Activated CD8-positive, alpha-beta memory T cell treated with anti-CD3 and anti-CD28 coated beads, Interleukin-2, amount 50 U/mL, for 4 hours (primary cell): ENCODE measurements at regions not wholly inside any gene's neighbourhood (a gene's known extent, or its start where the extent isn't known, plus 50 kb on each side); places are given as distances from the start of the nearest gene placed in this dataset.
"Not testable (repeated sequence)": the region's sequence is repeated elsewhere in the genome, so short reads cannot be mapped to it uniquely, and the experiment has no call there.

ENCODE experiments used
- DNase-seq: peaks from one replicate; pipeline ENCODE4 v3.0.0-alpha.2; 2020

DNA sequence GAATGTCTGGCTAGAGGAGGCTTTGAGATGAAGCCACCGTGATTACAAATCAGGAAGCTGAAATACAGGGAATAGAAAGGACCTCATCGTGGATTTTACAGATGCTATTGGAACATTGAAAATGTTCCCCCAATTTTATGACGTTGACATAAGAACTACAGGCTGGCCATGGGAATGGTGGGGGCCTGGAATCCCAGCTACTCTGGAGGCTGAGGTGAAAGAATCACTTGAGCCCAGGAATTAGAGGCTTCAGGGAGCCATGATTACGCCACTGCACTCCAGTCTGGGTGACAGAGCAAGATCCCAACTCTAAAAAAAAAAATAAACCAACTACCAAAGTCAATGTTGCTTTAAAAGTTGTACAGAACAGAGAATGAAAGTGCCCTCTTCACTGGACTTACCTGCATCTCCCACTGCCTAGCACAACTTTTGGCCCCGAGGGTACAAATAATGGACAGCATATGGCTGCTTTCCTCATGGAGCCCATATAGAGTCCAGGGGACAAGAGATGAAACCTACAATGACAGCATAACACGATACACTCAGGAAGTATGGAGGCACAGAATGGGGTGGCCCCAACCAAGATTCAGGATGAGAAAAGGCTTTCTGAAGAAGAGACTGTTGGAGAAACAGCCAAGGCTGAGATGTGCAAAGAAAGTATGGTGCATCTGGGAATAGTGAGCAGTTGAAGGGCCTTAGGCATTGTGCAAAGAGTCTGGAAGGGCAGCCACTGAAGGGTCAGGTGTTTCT, 254.8 kb downstream of the MYCN start:
- no peak for DNase-seq

DNA sequence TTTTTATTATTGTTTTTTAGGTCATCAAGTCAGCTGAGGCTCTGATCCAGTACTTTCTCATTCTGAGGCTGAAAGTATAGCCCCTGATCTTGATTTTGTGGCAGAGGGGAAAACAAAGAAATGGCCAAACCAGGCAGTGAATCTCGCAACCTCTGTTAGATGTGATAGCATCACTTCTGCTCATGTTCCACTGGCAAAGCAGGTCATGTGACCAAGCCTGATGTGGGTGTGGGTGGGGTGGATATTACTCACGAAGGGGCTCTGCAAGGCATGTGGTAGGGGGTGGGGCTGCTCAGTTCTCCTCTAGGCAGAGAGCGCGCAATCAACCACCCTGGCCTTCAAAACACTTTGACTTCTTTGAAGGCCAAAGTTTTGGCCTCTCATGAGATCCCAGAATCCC, 254.2 kb downstream of the MYCN start:
- no peak for DNase-seq

DNA sequence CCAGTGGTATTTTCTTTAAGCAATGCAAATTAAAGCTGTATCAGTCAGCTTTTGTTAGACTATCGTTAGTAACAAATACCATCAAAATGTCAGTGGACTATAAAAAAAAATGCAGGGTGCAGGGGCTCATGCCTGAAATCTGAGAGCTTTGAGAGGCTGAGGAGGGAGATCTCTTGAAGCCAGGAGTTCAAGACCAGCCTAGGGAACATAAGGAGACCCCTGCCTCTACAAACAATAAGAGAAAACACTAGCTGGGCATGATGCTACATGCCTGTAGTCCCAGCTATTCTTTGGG, 253.7 kb downstream of the MYCN start:
- no peak for DNase-seq

DNA sequence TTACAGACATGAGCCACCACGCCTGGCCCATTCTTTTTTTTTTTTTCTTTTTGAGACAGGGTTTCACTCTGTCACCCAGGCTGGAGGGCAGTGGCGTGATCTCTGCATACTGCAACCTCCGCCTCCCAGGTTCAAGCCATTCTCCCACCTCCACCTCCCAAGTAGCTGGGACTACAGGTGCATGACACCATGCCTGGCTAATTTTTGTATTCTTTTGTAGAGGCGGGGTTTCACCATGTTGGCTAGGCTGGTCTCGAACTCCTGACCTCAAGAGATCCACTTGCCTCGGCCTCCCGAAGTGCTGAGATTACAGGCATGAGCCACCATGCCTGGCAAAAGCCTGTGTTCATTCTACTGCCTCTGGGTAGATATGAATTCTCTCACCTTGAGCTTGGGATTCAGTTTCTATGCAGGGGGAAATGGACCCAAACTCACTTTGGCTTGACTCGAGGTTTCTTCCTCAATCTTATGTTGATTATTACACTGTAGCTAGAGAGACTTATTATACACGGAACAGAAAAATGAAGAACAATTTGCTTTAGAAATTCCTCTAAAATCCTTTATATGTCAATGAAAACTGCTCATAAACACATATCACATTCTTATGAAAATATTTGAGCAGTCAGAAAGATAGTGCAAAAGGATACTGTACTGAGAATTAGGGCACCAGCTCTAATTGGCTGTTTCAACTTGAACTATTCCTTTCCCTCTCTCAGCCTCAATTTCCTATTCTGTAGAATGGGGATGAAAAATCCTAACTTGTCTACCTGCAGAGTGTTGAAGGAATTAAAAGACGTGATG, 252.3 kb downstream of the MYCN start:
- no peak for DNase-seq

DNA sequence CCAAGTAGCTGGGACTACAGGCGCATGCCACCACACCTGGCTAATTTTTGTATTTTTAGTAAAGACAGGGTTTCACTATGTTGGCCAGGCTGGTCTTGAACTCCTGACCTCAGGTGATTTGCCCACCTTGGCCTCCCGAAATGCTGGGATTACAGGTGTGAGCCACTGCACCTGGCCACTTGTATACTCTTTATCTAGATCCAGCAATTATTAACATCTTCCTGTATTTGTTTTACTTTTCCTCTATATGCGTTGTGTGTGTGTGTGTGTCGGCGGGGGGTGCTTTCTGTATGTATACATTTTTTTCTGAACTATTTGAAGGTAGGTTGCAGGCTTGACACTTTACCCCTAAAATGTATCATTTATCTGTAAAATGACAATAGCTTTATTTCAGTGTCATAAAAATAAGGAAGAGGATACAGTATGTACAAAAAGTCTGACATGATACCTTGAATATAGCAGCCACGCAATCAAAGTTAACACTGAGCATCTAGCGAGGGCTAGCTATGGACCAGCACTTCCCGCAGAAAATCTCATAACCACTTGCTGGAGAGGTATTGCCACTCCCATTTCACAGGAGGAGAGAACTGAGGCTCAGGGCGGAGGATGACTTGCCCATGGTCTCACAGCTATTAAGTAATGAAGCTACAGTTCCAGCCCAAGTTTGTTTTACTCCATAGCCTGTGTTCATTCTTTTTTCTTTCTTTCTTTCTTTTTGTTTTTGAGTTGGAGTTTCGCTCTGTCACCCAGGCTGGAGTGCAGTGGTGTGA, 251.3 kb downstream of the MYCN start:
- no peak for DNase-seq

DNA sequence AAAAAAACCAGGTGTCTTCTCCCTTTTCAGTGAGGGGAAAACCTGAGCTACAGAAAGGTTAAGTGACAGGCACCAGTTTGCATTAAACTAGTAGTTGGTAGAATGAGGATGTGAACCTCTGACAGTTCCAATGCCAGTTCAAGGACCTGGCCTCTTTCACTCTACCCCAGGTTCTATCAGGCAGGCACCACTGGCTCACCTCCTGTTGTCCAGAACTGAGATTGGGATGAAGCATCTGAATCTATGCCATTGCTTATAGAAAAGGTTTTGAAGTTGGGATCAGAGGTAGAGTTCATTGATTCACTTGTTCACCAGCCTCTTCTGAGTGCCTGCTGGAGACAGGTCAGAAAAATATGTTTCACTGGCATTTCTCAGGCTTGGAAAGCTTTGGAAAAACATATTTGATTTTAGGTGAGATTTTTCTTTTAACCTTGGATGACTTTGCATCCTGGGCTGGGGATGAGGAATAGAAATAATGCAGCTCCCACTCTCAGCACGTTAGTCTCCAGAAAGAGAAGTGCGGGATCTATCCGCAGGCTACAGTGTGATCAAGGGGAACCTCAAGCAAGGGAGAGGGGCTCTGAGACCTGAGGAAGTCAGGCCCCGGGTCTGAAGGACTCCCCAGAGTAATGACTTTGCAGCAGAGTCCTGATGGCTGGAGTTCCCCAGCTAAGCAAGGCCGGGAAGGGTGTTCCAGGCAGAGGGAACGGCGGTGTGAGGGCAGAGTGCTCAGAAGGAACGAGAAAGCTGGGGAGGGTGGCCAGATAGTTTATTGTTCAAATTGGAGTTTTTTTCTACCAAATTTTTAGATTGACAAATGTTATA, 250.3 kb downstream of the MYCN start:
- no peak for DNase-seq

DNA sequence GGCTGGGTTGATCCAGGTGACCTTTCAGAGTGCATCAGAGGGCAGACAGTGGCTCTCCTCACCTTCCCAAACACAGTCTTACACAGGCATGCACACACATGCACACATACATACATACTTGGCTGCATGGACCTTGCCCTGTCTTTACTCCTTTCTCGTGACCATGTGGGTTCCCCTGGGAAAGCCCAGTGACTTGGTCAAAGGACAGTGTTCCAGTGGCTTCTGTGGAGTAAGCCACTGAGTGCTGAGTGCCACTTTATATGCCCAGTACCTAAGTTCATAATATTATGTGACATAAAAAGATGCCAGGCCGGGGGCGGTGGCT, 249.4 kb downstream of the MYCN start:
- no peak for DNase-seq

DNA sequence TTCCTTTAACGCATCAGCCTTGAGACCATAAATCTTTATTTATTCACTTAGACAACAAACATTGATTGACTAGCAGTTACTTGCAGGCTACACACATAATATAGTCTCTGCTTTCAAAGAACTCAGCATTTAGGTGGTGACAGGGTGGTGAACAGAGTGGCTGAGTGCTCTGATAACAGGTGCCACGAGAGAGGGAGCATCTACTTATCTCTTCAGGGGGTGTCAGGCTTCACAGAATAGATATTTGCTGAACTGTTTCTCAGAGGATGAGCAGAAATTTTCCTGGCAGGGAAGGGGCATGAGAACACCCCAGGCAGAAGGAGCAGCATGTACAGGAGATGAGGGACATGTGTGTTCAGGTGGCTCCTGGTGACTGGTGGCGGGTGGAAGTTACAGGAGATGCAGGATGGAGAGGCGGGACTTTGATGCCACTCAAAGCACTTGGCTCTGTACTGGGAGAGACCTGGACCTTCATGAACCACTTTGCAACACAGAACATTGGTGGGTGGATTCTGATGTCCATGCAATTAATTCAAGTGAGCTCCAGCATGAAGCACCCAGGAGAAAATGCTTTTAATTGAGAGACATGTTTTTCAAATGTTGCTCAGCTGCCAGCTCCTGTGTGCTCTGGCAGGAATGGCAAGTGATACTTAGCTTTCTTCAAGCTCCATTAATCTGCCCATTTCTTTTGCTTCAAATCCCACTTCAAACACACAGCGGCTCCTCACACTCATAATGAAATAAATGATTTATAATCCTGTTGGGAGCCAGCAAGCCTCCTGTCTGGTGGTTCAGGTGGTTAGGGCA, 248.9 kb downstream of the MYCN start:
- no peak for DNase-seq

DNA sequence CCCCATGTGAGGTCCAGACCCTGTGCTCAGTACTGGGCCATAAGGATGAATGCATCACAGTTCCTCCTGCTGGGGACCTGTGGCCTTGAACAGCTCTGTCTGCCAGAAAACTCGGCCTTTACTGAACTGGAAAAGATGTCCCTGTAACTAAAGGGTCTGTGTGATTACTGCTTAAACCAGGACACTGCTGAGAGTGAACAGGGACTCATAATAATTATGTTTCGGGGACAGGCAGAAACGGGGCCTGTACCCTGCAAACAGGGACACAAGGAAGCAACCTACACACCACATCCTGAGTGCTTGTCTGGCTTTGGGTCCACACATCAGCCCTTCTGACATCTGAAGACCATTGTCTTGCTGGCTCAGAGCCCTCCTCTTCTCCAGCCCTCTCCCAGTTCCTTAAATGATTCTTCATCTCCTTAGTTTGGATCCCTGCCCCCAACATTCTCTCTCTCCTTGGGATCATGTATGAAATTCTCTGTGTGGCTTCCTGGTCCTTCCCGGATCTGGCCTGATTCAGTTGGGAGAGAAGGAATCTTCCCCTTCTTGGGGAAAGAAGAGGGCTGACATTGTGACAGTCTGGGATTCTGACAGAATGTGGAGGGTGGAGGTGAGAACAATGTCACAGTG, 248.0 kb downstream of the MYCN start:
- DNase-seq = no peak

DNA sequence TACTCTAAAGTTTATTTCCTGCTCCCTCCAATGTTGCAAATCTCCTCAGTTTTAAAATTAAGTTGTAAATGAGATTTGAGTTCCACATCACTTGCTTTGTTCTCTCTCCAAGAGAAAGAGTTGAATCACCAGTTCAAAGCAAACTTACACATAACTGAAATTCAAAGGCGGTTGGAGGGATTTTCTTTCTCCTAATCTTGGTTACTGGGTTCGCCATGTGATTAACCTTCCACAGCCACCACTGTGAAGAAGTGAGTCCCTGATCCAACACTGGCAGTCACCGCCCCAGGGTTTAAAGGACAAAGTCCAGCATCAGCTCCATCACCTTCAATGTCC, 247.1 kb downstream of the MYCN start:
- no peak for DNase-seq

DNA sequence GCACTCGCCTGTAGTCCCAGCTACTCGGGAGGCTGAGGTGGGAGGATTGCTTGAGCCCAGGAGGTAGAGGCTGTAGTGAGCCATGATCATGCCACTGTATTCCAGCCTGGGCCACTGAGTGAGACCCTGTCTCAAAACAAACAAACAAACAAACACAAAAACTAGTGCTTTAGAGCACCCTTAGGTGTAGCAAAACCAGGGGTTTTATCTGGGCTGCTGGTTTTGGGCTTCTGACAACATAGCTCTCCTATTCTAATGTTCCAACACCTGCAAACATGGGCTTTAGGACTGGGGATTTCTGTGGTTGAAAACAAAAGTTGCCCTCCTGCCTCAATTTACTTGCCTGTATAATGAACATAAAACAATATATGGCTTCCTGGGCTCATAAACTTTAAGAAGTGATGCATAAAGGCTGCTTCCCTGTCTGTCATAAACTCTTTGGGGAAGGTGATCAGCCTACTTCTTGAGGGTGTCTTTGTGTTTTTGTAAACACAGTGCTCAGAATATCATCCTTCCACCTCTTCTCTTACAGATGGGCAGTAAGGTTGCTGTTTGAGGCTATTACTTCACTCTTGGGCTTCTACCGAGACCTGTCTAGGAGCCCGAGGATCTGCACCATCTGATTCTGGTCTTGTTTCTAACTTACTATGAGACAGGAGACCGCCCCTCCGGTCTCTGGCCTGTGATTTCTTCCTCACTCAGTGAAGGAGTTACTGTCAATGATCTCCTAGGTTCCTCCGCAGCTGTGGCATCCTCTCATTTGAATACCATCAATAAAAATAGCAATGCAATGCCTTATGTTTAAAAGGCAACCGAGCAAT, 246.5 kb downstream of the MYCN start:
- no peak for DNase-seq

DNA sequence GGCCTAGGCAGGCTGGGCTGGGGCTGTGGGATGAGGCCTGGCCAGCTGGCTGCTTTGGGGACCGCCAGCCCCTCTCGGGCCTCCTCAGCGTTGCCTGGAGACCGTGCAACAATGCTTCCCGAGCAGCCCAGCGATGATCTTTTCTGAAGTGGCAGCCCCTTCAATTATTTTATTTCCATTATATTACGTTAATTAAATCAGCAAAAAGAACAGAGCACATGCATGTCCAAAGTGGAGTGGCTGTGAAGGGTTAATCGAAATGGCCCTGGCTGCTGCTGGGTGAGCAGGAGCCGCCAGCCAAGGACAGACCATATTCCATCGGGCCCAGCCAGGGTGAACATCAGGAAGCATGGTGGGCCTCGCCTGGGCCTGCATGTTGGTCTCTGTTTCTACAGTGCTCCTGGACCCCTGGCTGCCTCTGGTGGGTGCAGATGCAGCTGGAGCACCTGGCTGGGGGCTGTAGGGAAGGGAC, 245.5 kb downstream of the MYCN start:
- no peak for DNase-seq

DNA sequence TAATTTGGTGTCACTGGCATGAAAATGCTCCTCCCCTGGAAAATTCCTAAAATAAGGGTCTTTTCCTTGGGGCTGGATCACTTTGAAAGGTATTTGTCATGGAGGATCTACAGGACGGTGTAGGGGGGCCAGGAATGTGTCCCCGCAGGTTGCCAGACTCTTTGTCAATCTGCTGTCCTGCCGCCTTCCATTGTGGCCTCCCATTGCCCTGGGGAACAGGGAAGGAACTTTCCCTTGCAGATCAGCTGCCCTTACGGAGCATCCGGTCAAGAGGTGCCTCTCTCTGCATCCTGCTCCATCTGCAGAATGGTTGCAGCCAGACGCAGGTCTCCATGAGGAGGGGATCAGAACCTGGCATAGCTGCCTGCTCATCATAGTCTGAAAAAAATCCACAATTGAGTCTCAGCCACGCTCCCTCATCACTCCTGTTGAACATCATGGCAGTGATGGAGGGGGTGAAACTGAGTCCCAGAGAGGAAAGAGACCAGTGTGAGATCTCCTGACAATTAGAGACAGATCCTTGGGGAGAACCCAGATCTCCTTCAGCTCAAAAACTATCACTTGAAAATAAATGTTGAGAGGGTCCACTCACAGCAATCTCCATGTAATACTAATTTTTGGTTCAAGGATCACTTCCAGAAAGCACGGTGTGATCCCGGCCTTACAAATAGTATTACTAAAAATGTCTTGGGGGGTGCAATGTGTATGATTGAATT, 244.8 kb downstream of the MYCN start:
- DNase-seq = no peak

DNA sequence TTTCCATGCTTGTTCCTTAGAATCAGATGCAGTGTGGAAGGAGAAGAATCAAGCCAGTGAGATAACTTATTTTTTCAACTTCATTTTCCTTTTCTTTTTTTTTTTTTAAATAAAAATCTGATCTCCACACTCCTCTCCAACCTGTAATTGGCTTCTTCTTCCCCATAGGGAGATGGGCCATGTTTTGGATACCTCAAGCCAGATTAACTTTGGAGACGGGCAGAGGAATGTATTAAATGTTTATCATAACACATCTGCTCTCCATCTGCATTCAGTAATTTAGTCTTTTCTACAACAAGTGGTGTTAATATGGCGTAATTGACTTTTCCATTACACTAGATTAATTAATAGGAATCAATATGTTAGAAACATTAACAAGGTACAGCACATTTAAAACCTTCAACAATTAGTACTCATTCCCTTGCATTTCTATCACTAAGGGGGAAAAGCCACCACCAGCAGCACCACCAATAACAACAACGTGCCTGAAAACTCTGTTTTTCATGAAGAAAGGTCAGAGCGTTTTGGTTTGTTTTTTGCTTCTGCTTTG, 244.1 kb downstream of the MYCN start:
- DNase-seq = no peak

DNA sequence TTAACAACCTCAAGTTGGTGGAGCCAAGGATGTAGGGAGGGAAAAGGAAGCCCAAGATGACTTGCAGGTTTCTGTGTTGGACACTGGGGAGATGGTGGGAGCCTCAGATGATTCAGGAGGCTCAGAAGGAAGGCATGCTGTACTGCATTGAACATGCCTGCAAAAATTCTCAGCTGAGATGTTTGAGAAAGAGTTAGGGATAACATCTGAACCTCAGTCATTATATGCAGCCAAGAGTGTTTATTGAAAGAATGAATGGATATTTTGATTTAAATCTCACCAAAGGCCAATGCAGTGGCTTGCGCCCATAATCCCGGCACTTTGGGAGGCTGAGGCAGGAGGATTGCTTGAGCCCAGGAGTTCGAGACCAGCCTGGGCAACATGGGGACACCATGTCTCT, 243.0 kb downstream of the MYCN start:
- no peak for DNase-seq

DNA sequence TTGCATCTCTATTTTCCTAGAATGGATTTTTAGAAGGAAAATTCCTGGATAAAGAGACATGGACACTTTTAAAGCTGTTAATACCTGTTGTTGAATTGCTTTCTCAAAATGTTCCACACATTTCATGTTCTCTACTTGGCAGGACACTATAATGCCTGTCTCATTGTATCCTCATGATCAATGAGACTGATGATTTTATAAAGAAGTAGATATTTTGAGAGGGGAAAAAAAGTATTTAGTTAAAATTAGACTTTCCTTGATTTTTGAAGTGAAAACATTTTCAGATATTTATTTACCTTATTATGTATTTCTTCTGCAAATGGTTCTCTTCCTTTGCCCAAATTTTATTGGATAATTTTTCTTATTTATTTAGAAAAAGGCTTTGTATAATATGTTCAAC, 242.5 kb downstream of the MYCN start:
- DNase-seq = no peak

DNA sequence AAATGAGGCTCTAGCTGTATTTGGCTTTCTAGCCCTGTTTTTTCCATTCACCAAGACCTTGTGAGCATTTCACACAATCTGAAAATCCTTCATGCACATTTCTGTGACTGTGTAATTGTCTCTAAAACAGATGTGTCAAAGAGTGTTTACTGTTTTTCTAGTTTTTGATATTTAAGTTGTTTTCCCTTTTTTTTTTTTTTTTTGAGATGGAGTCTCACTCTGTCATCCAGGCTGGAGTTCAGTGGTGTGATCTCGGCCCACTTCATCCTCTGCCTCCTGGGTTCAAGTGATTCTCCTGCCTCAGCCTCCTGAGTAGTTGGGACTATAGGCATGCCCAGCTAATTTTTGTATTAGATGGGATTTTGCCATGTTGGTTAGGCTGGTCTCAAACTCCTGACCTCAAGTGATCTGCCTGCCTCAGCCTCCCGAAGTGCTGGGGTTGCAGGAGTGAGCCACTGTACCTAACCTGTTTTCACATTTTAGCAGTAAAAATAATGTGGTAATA, 242.0 kb downstream of the MYCN start:
- not testable (repeated sequence) for DNase-seq

DNA sequence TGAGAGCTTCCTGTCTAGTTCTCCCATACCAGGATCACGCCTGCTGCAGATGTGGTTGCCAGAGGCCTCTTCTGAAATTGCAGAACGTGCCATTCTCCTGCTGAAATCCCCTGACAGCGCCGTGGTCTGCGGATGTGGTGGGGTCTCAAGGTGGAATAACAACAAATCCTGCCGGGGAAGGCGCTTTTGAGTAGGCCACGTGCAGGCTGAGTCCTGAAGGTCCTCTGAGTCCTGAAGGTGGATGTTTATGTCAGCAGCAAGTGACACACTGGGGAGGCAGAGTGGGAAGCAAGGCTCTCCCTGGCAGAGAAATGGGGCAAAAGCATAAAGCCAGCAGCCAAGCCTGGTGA, 241.4 kb downstream of the MYCN start:
- no peak for DNase-seq

DNA sequence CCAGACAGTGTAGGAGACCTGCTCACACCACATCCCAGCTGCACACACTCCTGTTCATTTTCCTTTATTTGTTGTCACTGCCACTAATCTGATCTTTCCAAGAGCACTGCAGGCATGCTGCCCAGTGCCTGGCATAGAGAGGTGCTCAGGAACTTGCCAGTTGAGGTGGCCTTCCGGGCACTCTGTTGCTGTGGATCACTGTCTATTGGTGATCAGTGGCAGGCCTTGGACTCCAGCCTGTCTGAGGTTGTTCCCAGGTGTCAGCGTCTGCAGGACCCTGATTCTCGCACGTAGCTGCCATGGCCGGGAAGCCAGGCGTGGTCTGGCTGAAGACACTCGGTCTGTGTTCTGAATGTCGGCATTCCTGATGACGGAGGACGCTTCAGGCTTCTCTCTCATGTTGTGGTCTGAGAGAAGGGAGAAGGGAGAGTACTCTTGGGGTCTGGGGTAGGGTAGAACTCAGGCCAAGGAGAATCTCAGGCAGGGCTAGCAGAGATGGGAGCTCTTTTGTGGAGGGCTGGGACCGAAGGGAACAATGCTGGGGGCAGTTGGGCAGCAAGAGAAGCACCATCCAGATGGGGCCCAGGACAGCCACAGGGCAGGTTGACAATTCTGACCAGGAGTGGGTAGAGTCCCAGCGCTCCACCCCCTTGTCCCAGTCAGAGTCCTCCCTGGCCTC, 240.9 kb downstream of the MYCN start:
- DNase-seq = no peak
